ENCODE measurements at regions not wholly inside any gene's neighbourhood (a gene's known extent, or its start where the extent isn't known, plus 50 kb on each side); places are given as distances from the start of the nearest gene placed in this dataset.

DNA sequence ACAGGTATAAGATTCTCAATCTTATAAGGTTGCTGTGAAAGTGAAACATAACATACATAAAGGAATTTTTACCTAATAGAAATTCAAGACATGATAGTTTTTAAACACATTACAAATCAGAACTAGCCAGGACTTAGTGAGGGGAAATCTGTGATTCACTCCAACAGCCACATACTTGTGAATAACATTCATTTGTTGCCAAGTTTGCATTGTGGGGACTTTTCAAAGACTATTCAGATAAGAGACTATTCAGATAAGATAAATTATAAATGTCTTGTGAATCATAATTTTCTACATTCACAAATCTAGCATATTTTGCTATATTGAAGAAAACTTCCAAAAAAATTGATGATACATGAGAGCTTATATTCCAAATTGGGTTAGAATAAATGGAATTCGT lies 345.3 kb upstream of the CDH20 start:
- CTCF ChIA-PET = no interaction called here
- no peak for DNase-seq (ENCODE audit: low spot score)
- no peak overlapping the region for H3K27ac ChIP-seq
- TF ChIP-seq, protein P1, sequence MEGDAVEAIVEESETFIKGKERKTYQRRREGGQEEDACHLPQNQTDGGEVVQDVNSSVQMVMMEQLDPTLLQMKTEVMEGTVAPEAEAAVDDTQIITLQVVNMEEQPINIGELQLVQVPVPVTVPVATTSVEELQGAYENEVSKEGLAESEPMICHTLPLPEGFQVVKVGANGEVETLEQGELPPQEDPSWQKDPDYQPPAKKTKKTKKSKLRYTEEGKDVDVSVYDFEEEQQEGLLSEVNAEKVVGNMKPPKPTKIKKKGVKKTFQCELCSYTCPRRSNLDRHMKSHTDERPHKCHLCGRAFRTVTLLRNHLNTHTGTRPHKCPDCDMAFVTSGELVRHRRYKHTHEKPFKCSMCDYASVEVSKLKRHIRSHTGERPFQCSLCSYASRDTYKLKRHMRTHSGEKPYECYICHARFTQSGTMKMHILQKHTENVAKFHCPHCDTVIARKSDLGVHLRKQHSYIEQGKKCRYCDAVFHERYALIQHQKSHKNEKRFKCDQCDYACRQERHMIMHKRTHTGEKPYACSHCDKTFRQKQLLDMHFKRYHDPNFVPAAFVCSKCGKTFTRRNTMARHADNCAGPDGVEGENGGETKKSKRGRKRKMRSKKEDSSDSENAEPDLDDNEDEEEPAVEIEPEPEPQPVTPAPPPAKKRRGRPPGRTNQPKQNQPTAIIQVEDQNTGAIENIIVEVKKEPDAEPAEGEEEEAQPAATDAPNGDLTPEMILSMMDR (conservative IDR thresholded peaks at IDR 0.05; ENCODE audit: low read depth) = no peak
- POLR2A ChIA-PET (ENCODE audit: low non-redundant PET) = no interaction called here

DNA sequence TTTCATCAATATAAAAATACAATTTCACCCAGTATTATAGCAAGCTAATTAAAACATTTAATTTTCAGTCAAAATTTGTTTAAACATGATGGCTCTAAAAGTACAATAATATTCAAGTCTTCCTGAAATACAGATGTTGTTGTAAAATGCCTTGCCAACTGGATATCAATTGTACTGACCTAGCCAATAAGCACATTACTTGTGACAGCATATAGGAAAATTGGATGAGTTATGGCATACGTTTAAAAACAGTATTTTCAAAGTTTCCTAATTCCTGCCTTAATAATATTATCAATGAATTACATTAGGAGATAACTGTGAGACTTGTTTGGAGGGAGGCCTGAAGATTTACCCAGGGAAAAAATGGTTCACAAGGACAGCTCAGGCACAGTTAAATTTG lies 336.9 kb upstream of the CDH20 start:
- no peak overlapping the region for H3K27ac ChIP-seq
- POLR2A ChIA-PET (ENCODE audit: low non-redundant PET) = no interaction called here
- TF ChIP-seq, protein P1 (conservative IDR thresholded peaks at IDR 0.05; ENCODE audit: low read depth) = no peak
- CTCF ChIA-PET = no interaction called here
- DNase-seq (ENCODE audit: low spot score) = no peak

DNA sequence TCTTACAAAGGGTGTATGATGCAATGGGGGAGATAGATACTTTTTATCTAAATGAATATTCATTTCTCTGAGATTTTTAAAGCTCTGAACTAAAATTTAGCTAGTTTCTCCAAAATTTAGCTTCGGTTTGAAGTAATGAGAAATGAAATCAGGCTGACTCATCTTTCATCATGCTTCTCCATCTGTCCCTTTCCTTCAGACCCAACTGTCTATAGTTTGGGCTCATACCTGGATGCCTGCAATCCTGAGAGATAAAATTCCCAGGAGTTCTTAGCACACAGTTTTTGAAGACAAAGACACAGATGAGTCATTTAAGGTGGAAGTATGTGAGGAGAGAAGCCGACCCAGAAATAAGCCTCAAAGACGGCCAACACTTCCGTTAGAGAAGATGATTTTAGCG lies 336.4 kb upstream of the CDH20 start:
- ChIA-PET CTCF (no interaction called here), POLR2A (ENCODE audit: low non-redundant PET) (no interaction called here)
- TF ChIP-seq, protein P1 (conservative IDR thresholded peaks at IDR 0.05; ENCODE audit: low read depth) = no peak
- no peak overlapping the region for H3K27ac ChIP-seq
- no peak for DNase-seq (ENCODE audit: low spot score)

DNA sequence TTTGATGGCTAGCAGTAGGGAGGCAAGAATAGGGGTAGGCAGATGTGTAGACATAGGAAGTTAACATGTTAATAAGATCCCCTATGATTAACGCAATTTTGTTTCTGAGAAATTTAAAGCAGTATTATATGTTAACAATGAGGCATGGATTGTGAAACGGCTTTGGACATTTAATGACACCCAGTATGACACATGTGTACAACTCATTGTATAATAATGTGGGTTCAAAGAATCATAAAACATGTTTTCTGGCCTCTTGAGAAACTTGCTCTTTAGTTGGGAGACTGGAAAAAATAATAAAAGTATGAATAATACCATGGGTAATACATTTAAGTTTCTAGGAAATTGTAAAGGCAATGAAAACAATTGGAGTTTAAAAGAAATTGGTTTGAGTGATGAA lies 332.1 kb upstream of the CDH20 start:
- TF ChIP-seq, protein P1 (conservative IDR thresholded peaks at IDR 0.05; ENCODE audit: low read depth) = no peak
- ChIA-PET CTCF (no interaction called here), POLR2A (ENCODE audit: low non-redundant PET) (no interaction called here)
- H3K27ac ChIP-seq = no peak overlapping the region
- no peak for DNase-seq (ENCODE audit: low spot score)

DNA sequence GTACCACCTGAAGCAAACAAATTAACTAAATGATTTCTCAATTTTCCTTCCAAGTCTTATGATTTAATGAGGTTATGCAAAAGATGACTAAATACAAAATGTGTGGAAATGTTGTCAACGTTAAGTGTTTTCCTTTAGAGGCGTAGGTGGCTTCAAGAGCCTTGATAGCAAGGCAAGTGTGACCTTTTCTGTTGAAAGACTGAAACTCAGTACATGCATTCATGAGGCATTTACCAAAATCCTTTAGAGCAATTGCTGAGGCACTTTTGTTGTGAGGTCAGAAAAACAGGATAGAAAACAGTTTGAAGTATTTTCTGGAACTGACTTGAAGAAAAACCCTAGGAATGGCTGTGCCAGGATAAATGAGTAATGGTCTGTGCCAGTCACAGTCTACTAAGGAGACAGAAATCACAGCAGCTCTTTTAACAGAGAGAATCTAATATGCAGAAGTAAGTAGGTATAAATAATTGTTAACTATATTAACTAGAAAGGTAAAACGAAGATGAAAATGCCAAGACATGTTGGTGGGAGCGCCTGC lies 326.5 kb upstream of the CDH20 start:
- POLR2A ChIA-PET (ENCODE audit: low non-redundant PET) = no interaction called here
- H3K27ac ChIP-seq = no peak overlapping the region
- CTCF ChIA-PET = no interaction called here
- no peak for DNase-seq (ENCODE audit: low spot score)
- TF ChIP-seq, protein P1 (conservative IDR thresholded peaks at IDR 0.05; ENCODE audit: low read depth) = no peak

DNA sequence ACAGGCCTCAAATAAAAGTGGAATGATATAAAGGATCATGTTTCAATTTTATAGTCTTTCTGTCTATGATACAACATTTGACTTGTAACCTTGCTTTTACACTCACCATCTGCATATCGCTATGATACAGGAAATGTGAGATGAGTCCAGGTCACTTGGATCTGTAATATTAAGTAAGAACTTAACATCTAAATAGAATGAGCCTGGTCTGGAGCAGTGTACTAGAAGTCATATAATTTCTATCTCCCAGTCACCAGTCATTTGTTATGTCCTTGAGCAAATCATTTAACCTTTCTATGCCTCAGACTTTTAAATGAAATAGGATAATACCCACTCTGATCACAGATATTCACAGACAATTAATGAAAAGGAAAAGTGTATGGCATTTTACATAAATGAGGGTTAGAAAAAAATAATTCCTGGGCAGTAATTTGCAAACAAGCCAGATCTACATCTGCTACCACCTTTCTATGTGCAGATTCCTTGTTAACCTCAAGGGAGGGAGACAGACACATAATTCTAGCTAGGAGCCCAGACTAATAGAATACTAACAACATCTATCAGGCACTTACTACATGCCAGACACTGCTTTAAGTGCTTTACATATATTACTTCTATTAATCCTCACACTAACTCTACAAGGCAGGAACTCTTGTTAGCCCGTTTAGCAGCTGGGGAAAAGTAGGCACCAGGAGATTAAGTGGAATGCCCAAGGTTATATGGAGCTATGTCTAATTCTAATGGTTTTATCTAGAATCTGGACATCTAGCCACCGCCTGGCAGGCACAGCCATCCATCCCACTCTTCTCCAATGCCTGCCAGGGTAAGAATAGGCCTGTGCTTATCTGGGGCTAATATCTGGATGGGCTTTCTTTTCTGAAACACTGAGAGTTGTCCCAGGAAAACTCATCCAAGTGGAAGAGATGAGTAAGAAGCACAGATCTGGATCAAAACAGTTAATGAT lies 313.6 kb upstream of the CDH20 start:
- no peak overlapping the region for H3K27ac ChIP-seq
- ChIA-PET POLR2A (ENCODE audit: low non-redundant PET) (no interaction called here), CTCF (no interaction called here)
- TF ChIP-seq, protein P1 (conservative IDR thresholded peaks at IDR 0.05; ENCODE audit: low read depth) = no peak
- no peak for DNase-seq (ENCODE audit: low spot score)

Measured in RWPE1 (cell line).